Adrenal gland (tissue), 5 donors: ENCODE measurements at regions not wholly inside any gene's neighbourhood (a gene's known extent, or its start where the extent isn't known, plus 50 kb on each side); places are given as distances from the start of the nearest gene placed in this dataset.

ENCODE experiments used
- POLR2A ChIP-seq, 2 donors: fragments of 450-650 bp; IDR thresholded peaks; one replicate each; pipeline ENCODE4 v1.6.1; 2017; ENCODE audit warnings: antibody characterized with exemption in 2 of 2, mild to moderate bottlenecking in 2 of 2, moderate library complexity in 1 of 2
- TF ChIP-seq, protein P1 (sequence below), 6 experiments: fragments of 450-650 bp in 4 of 6; fragments of 200-600 bp in 2 of 6; sonication (generic) in 1 of 6; IDR thresholded peaks; 1 replicate in 5 of 6; 2 replicates in 1 of 6; pipeline versions ENCODE4 v1.5.1 to v1.8.0; 2016 to 2021; ENCODE audit warnings: antibody characterized with exemption in 6 of 6, mild to moderate bottlenecking in 2 of 6, moderate library complexity in 1 of 6
- donor health status: DM: no; HTN: no; CAD: no.

DNA sequence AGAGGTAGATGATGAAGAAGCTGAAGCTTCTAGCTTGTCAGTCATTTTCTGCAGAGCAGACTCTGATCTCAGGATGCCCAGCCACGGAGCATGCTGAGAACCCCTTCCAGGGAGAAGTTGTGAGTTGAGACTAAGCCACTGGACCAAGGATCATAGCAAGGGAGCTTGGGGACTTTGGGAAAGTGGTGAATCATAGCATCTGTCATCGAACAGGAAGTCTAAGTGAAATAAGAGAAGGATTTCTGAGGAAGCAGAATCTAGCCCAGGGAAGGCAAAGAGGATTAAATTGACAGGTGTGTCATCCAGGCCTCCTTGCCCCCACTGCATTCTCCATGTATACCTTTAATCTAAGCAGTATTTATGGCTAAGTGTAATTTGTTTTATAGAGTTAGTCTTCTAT, 71.8 kb upstream of the TMEM108 start:
- TF ChIP-seq, protein P1, sequence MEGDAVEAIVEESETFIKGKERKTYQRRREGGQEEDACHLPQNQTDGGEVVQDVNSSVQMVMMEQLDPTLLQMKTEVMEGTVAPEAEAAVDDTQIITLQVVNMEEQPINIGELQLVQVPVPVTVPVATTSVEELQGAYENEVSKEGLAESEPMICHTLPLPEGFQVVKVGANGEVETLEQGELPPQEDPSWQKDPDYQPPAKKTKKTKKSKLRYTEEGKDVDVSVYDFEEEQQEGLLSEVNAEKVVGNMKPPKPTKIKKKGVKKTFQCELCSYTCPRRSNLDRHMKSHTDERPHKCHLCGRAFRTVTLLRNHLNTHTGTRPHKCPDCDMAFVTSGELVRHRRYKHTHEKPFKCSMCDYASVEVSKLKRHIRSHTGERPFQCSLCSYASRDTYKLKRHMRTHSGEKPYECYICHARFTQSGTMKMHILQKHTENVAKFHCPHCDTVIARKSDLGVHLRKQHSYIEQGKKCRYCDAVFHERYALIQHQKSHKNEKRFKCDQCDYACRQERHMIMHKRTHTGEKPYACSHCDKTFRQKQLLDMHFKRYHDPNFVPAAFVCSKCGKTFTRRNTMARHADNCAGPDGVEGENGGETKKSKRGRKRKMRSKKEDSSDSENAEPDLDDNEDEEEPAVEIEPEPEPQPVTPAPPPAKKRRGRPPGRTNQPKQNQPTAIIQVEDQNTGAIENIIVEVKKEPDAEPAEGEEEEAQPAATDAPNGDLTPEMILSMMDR (IDR thresholded peaks at IDR 0.05): no peak
- no peak for TF ChIP-seq POLR2A (IDR thresholded peaks at IDR 0.05)
